GM12892 (cell line): ENCODE measurements at regions not wholly inside any gene's neighbourhood (a gene's known extent, or its start where the extent isn't known, plus 50 kb on each side); places are given as distances from the start of the nearest gene placed in this dataset.

Experiments used
- POLR2A ChIP-seq: IDR thresholded peaks from 2 replicates; pipeline ENCODE4 v1.6.1; 2011; ENCODE audit warnings: low read depth, low read length, control low read depth
- POLR2AphosphoS5 ChIP-seq: IDR thresholded peaks from 2 replicates; pipeline ENCODE4 v1.6.1; 2011; ENCODE audit warnings: low read depth, low read length, control low read depth
- TAF1 ChIP-seq: IDR thresholded peaks from 2 replicates; pipeline ENCODE4 v1.6.1; 2011; ENCODE audit warnings: low read depth, mild to moderate bottlenecking, control low read depth, low read length, borderline replicate concordance

DNA sequence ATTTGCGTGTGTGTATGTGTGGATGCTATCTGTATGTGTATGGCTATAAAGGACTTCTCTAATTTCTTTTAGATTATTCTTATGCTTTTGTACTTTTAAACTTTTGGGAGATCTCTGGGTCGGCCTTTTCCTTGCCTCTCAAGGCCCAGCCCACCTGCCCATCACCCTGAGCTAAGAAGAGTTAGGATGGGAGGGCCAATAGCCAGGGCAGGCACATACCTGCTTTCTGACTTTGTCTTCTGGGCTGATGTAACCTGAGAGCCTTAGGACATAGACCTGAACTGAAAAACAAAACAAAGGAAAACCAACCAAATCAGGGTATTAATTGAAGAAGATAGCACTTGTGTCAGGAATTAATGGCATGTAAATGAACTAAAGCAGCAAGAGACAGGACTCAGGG, 100.2 kb downstream of the IRX1 start:
- TF ChIP-seq POLR2A: no peak
- TF ChIP-seq POLR2AphosphoS5: no peak
- TF ChIP-seq TAF1: no peak
